HepG2 (cell line): ENCODE measurements at regions not wholly inside any gene's neighbourhood (a gene's known extent, or its start where the extent isn't known, plus 50 kb on each side); places are given as distances from the start of the nearest gene placed in this dataset.
A peak's percentile ranks its signal among the peaks of the same experiment; 100 is the strongest.

Source experiments
- ATAC-seq: fragments of 200-7000 bp; cut with Tn5 transposase; 3 replicates; pipeline ENCODE4 v1.9.1; 2020; ENCODE audit warnings: mild to moderate bottlenecking, moderate library complexity
- BruUV-seq: library from RNA; stranded (reverse); fragments of 400-500 nt; replicated peaks from 2 replicates; lab custom pipeline; 2021; lab: Mats Ljungman, UMichigan
- CTCF ChIA-PET: fragments of 300-600 bp; formaldehyde crosslinking; extraction: SDS; loops from one replicate; lab custom pipeline; 2021; ENCODE audit warnings: low total read pairs, inconsistent platforms, low intra/inter-chr PET ratio; lab: Yijun Ruan, JAX
- POLR2A ChIA-PET: fragments of 350-600 bp; sonication (Branson Sonifier 250); formaldehyde crosslinking; loops from one replicate; lab custom pipeline; 2020; ENCODE audit warnings: antibody characterized with exemption, inconsistent platforms; lab: Yijun Ruan, JAX
- DNase-seq: peaks from one replicate; pipeline ENCODE4 v3.0.0-alpha.2; 2015; ENCODE audit warnings: low spot score
- FAIRE-seq: peaks from 3 replicates; lab custom pipeline; 2011; peaks lifted over from hg19 to GRCh38; lab: Jason Lieb, UNC
- H2AFZ ChIP-seq: one replicate; pipeline ENCODE4 v1.6.1; 2011; ENCODE audit warnings: low read length, inconsistent platforms
- H3K27ac ChIP-seq: fragments of 300-600 bp; 3 replicates; pipeline ENCODE4 v1.8.0; 2011; ENCODE audit warnings: mixed run types, mild to moderate bottlenecking, mixed read lengths, low read length, inconsistent platforms; ENCODE audit not compliant: insufficient read depth; ENCODE audit errors: extremely low read length
- H3K27me3 ChIP-seq, 2 experiments: fragments of 200-600 bp in 1 of 2; 2 replicates in 1 of 2; 3 replicates in 1 of 2; pipeline versions ENCODE4 v1.6.0 to v1.8.0; 2011; ENCODE audit warnings: low read length in 2 of 2, mild to moderate bottlenecking in 2 of 2, moderate library complexity in 2 of 2, inconsistent platforms in 1 of 2; ENCODE audit not compliant: insufficient read depth in 2 of 2, control insufficient read depth in 1 of 2
- H3K36me3 ChIP-seq, 2 experiments: fragments of 200-600 bp in 1 of 2; replicated peaks in 1 of 2; 2 replicates in 1 of 2; 3 replicates in 1 of 2; pipeline versions ENCODE4 v1.5.1 to v1.8.0; 2011; ENCODE audit warnings: low read length in 2 of 2, inconsistent platforms in 1 of 2; ENCODE audit not compliant: insufficient read depth in 2 of 2, control insufficient read depth in 1 of 2
- H3K4me1 ChIP-seq: 2 replicates; pipeline ENCODE4 v1.5.1; 2012; ENCODE audit warnings: low read length, inconsistent platforms; ENCODE audit not compliant: insufficient read depth
- H3K4me2 ChIP-seq: 2 replicates; pipeline ENCODE4 v1.6.0; 2011; ENCODE audit warnings: low read depth, low read length, inconsistent platforms
- H3K4me3 ChIP-seq, 3 experiments: fragments of 200-600 bp in 1 of 3; sonication (generic), shearing (Covaris generic) in 1 of 3; replicated peaks in 1 of 3; 2 replicates each; pipeline ENCODE4 v1.5.1; 2011 to 2016; ENCODE audit warnings: low read length in 3 of 3, inconsistent platforms in 2 of 3, low read depth in 2 of 3, mild to moderate bottlenecking in 2 of 3, control low read depth in 1 of 3, mixed read lengths in 1 of 3; ENCODE audit not compliant: insufficient read depth in 1 of 3
- H3K79me2 ChIP-seq: one replicate; pipeline ENCODE4 v1.6.1; 2011; ENCODE audit warnings: low read length, inconsistent platforms; ENCODE audit not compliant: insufficient read depth
- H3K9ac ChIP-seq: 2 replicates; pipeline ENCODE4 v1.6.0; 2011; ENCODE audit warnings: mild to moderate bottlenecking, low read depth, low read length, inconsistent platforms; ENCODE audit not compliant: insufficient read depth
- H3K9me3 ChIP-seq: 2 replicates; pipeline ENCODE4 v1.5.1; 2012; ENCODE audit warnings: mild to moderate bottlenecking, low read length
- H4K20me1 ChIP-seq: 2 replicates; pipeline ENCODE4 v1.6.0; 2011; ENCODE audit warnings: inconsistent platforms, mild to moderate bottlenecking, low read length, moderate library complexity; ENCODE audit not compliant: insufficient read depth
- ATF7 ChIP-seq, 2 experiments: fragments of 450-650 bp in 1 of 2; sonication (generic) in 1 of 2; formaldehyde crosslinking in 1 of 2; IDR thresholded peaks; 2 replicates each; pipeline versions ENCODE4 v1.4.0 to v1.6.1; 2016 to 2020; ENCODE audit warnings: antibody characterized with exemption in 1 of 2, mild to moderate bottlenecking in 1 of 2, missing genetic modification reagents in 1 of 2
- DR1 ChIP-seq: sonication (generic); formaldehyde crosslinking; IDR thresholded peaks from 2 replicates; pipeline ENCODE4 v1.8.0; 2021; ENCODE audit warnings: mild to moderate bottlenecking, missing genetic modification reagents, inconsistent platforms
- FOSL2 ChIP-seq: sonication (generic); formaldehyde crosslinking; IDR thresholded peaks from 2 replicates; pipeline ENCODE4 v1.4.0; 2020; ENCODE audit warnings: missing genetic modification reagents
- FOXA1 ChIP-seq, 2 experiments: fragments of 450-650 bp in 1 of 2; sonication (generic) in 1 of 2; formaldehyde crosslinking in 1 of 2; IDR thresholded peaks; 2 replicates each; pipeline versions ENCODE4 v1.4.0 to v1.6.1; 2016 to 2020; ENCODE audit warnings: missing genetic modification reagents in 1 of 2
- FOXP1 ChIP-seq, 2 experiments: fragments of 450-650 bp in 1 of 2; IDR thresholded peaks; 2 replicates each; pipeline ENCODE4 v1.6.1; 2017 to 2018; ENCODE audit warnings: antibody characterized with exemption in 1 of 2
- HNRNPK ChIP-seq: fragments of 200-400 bp; formaldehyde crosslinking; IDR thresholded peaks from 2 replicates; pipeline ENCODE4 v1.6.1; 2018; ENCODE audit warnings: low read length, low read depth, moderate library complexity, mild to moderate bottlenecking; ENCODE audit not compliant: poor library complexity, severe bottlenecking
- KAT7 ChIP-seq: IDR thresholded peaks from 2 replicates; pipeline ENCODE4 v1.6.1; 2018; ENCODE audit warnings: borderline replicate concordance, missing compliant biosample characterization
- MXI1 ChIP-seq: IDR thresholded peaks from 3 replicates; pipeline ENCODE4 v1.6.1; 2012; ENCODE audit warnings: low read depth, low read length, inconsistent platforms, borderline replicate concordance
- PAXIP1 ChIP-seq: sonication (generic); formaldehyde crosslinking; conservative IDR thresholded peaks from 2 replicates; pipeline ENCODE4 v1.4.0; 2020; ENCODE audit warnings: mild to moderate bottlenecking, missing genetic modification reagents, moderate library complexity
- PLRG1 ChIP-seq: fragments of 450-650 bp; conservative IDR thresholded peaks from 2 replicates; pipeline ENCODE4 v1.6.1; 2016
- SAP130 ChIP-seq: IDR thresholded peaks from 2 replicates; pipeline ENCODE4 v1.6.1; 2016; ENCODE audit warnings: low read depth
- TOPORS ChIP-seq: sonication (generic); formaldehyde crosslinking; IDR thresholded peaks from 2 replicates; pipeline ENCODE4 v1.8.0; 2023; ENCODE audit warnings: mild to moderate bottlenecking, missing genetic modification reagents
- ZNF446 ChIP-seq: sonication (generic); formaldehyde crosslinking; IDR thresholded peaks from 2 replicates; pipeline ENCODE4 v1.5.0; 2020; ENCODE audit warnings: mild to moderate bottlenecking, missing genetic modification reagents
- ZNF558 ChIP-seq: sonication (generic); formaldehyde crosslinking; IDR thresholded peaks from 2 replicates; pipeline ENCODE4 v1.9.0; 2022; ENCODE audit warnings: mild to moderate bottlenecking, missing genetic modification reagents, borderline replicate concordance
- ZNF784 ChIP-seq: sonication (generic); formaldehyde crosslinking; IDR thresholded peaks from 2 replicates; pipeline ENCODE4 v1.5.1; 2020; ENCODE audit warnings: missing genetic modification reagents, mild to moderate bottlenecking, borderline replicate concordance
- ZSCAN25 ChIP-seq: sonication (generic); formaldehyde crosslinking; IDR thresholded peaks from 2 replicates; pipeline ENCODE4 v1.8.0; 2022; ENCODE audit warnings: mild to moderate bottlenecking, missing genetic modification reagents
- WGBS: methylation state at CpG from one replicate; pipeline ENCODE4 v1.1.6; 2017; ENCODE audit warnings: low lambda C conversion rate; 5-methylcytosine and 5-hydroxymethylcytosine counted together
- in situ Hi-C: cut with HindIII; loops from 2 replicates; pipeline ENCODE4 v1.10.0; 2017; ENCODE audit warnings: low pct_unique_long_range_greater_than_20kb; ENCODE audit not compliant: extremely low pct_ligation_motif_present
- intact Hi-C: fragments of 100-400 bp; cut with micrococcal nuclease; formaldehyde crosslinking; loops from one replicate; pipeline ENCODE4 v1.10.0; 2022; ENCODE audit not compliant: unreplicated experiment
- TF ChIP-seq, protein P1 (sequence below): fragments of 450-650 bp; IDR thresholded peaks from 2 replicates; pipeline ENCODE4 v1.6.1; 2017

- TF ChIP-seq DR1 (CRISPR knock-in tag) (0 out of 2 replicates have a peak, but pooled peaks have one; percentile 22), FOSL2 (peak; percentile 85), SAP130 (0 out of 2 replicates have a peak, but pooled peaks have one; percentile 10), TOPORS (CRISPR knock-in tag) (no peak), FOXP1 (IDR thresholded peaks at IDR 0.05) (no peak), FOXP1 (CRISPR knock-in tag; IDR thresholded peaks at IDR 0.05) (0 out of 2 replicates have a peak, but pooled peaks have one; percentile 33), ZSCAN25 (CRISPR knock-in tag) (peak; percentile 79; the same call in 1 of the 2 replicates), MXI1 (peak; percentile 59; the same call in 1 of the 3 replicates)
- TF ChIP-seq, all 625 proteins: peak for 13
Measured at GRCh38 chr16:9151597-9151996, 60.2 kb downstream of the HAPSTR1 start (continued).

- intact Hi-C loops, result no loop called here
- BruUV-seq, result no TSS peak
- WGBS, result 59% methylated on average over 19 of the region's 19 CpGs
- in situ Hi-C loops, result no loop called here
- no peaks in the 10 kb centered on the region for H3K79me2 ChIP-seq
- no peak for DNase-seq
- CTCF ChIA-PET, result no interaction called here
- no peak overlapping the region for H3K4me3 ChIP-seq
- H3K27ac ChIP-seq, result no peak overlapping the region
- POLR2A ChIA-PET, result no interaction called here
- H3K36me3 ChIP-seq, result no peaks in the 10 kb centered on the region
- no peak overlapping the region for H3K9ac ChIP-seq
- ATAC-seq, result no peak
- no peaks in the 10 kb centered on the region for H4K20me1 ChIP-seq
- H3K27me3 ChIP-seq, result peaks cover 5 to 35% of the 10 kb centered on the region in 2 experiments
- H3K4me2 ChIP-seq, result no peak overlapping the region
- peak; percentile 70 for FAIRE-seq
- H2AFZ ChIP-seq, result no peak overlapping the region
- H3K4me1 ChIP-seq, result peaks cover 18% of the 10 kb centered on the region
- H3K9me3 ChIP-seq, result no peaks in the 10 kb centered on the region
- no peak for TF ChIP-seq ZNF784 (CRISPR knock-in tag)
- TF ChIP-seq ATF7 (IDR thresholded peaks at IDR 0.05), result peak; percentile 24; the same call in 1 of the 2 replicates
- no peak for TF ChIP-seq ATF7 (CRISPR knock-in tag; IDR thresholded peaks at IDR 0.05)
- peak; percentile 44 for TF ChIP-seq FOXA1 (IDR thresholded peaks at IDR 0.05)
- no peak for TF ChIP-seq FOXA1 (CRISPR knock-in tag; IDR thresholded peaks at IDR 0.05)
- TF ChIP-seq, protein P1, sequence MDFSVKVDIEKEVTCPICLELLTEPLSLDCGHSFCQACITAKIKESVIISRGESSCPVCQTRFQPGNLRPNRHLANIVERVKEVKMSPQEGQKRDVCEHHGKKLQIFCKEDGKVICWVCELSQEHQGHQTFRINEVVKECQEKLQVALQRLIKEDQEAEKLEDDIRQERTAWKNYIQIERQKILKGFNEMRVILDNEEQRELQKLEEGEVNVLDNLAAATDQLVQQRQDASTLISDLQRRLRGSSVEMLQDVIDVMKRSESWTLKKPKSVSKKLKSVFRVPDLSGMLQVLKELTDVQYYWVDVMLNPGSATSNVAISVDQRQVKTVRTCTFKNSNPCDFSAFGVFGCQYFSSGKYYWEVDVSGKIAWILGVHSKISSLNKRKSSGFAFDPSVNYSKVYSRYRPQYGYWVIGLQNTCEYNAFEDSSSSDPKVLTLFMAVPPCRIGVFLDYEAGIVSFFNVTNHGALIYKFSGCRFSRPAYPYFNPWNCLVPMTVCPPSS, result peak; percentile 94; the same call in 1 of the 2 replicates
- no peak for TF ChIP-seq KAT7 (CRISPR knock-in tag)
- TF ChIP-seq PAXIP1 (CRISPR knock-in tag), result no peak
- TF ChIP-seq HNRNPK, result no peak
- TF ChIP-seq ZNF558 (CRISPR knock-in tag), result no peak
- TF ChIP-seq ZNF446 (CRISPR knock-in tag), result no peak
- peak; percentile 82; the same call in 1 of the 2 replicates for TF ChIP-seq PLRG1
Measured at GRCh38 chr16:9152649-9153501, 61.4 kb downstream of the HAPSTR1 start.
